HEK293T (cell line): ENCODE measurements at regions not wholly inside any gene's neighbourhood (a gene's known extent, or its start where the extent isn't known, plus 50 kb on each side); places are given as distances from the start of the nearest gene placed in this dataset.

Experiments
- ARNT ChIP-seq: fragments of 450-650 bp; IDR thresholded peaks from 2 replicates; pipeline ENCODE4 v1.6.1; 2017; ENCODE audit warnings: mild to moderate bottlenecking
- BHLHE40 ChIP-seq: fragments of 450-650 bp; IDR thresholded peaks from 2 replicates; pipeline ENCODE4 v1.6.1; 2016; ENCODE audit warnings: mild to moderate bottlenecking, moderate library complexity, borderline replicate concordance
- ELF4 ChIP-seq: fragments of 450-650 bp; IDR thresholded peaks from 2 replicates; pipeline ENCODE4 v1.6.1; 2017; ENCODE audit warnings: antibody characterized with exemption
- FOXA1 ChIP-seq: fragments of 450-650 bp; IDR thresholded peaks from 2 replicates; pipeline ENCODE4 v1.6.1; 2016; ENCODE audit warnings: mild to moderate bottlenecking
- FOXM1 ChIP-seq: fragments of 450-650 bp; IDR thresholded peaks from 2 replicates; pipeline ENCODE4 v1.6.1; 2017; ENCODE audit warnings: mild to moderate bottlenecking, borderline replicate concordance
- HDGF ChIP-seq: fragments of 450-650 bp; IDR thresholded peaks from 2 replicates; pipeline ENCODE4 v1.6.1; 2017; ENCODE audit warnings: antibody characterized with exemption, borderline replicate concordance
- L3MBTL2 ChIP-seq: fragments of 450-650 bp; conservative IDR thresholded peaks from 2 replicates; pipeline ENCODE4 v1.6.1; 2016; ENCODE audit warnings: mild to moderate bottlenecking
- SP1 ChIP-seq: fragments of 450-650 bp; IDR thresholded peaks from 2 replicates; pipeline ENCODE4 v1.6.1; 2017
- SUZ12 ChIP-seq: fragments of 450-650 bp; IDR thresholded peaks from 2 replicates; pipeline ENCODE4 v1.6.1; 2016; ENCODE audit warnings: mild to moderate bottlenecking
- ZNF384 ChIP-seq: fragments of 450-650 bp; IDR thresholded peaks from 2 replicates; pipeline ENCODE4 v1.6.1; 2016
- TF ChIP-seq, protein P1 (sequence below): fragments of 450-650 bp; IDR thresholded peaks from 2 replicates; pipeline ENCODE4 v1.6.1; 2016

DNA sequence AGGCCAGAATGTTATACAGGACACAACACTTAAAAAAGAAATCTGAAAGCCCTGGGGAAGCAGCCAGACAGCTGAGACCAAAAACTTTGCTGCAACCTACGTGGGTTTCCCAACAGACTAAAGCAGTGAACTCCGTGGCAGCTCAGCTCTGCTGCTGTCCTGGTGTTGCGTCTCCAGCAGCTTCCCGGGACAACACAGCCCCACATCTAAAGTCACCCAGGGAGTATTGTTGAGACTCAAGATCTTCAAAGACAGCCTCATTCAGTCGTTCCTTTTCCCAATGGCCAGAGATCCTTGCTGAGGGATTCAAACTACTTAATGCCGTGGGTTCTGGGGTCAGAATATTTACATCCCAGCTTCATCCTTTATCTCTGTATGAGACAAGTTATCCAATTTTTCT, 125.8 kb downstream of the MED10 start:
- TF ChIP-seq ZNF384 = no peak
- TF ChIP-seq SUZ12 = no peak
- no peak for TF ChIP-seq HDGF
- TF ChIP-seq FOXA1 = no peak
- no peak for TF ChIP-seq BHLHE40
- TF ChIP-seq SP1 = no peak
- TF ChIP-seq FOXM1 = no peak
- TF ChIP-seq, protein P1, sequence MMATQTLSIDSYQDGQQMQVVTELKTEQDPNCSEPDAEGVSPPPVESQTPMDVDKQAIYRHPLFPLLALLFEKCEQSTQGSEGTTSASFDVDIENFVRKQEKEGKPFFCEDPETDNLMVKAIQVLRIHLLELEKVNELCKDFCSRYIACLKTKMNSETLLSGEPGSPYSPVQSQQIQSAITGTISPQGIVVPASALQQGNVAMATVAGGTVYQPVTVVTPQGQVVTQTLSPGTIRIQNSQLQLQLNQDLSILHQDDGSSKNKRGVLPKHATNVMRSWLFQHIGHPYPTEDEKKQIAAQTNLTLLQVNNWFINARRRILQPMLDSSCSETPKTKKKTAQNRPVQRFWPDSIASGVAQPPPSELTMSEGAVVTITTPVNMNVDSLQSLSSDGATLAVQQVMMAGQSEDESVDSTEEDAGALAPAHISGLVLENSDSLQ = no peak
- TF ChIP-seq ELF4 = no peak
- TF ChIP-seq L3MBTL2 = no peak
- TF ChIP-seq ARNT = no peak
